ENCODE measurements at regions not wholly inside any gene's neighbourhood (a gene's known extent, or its start where the extent isn't known, plus 50 kb on each side); places are given as distances from the start of the nearest gene placed in this dataset.
"Not testable (repeated sequence)": the region's sequence is repeated elsewhere in the genome, so short reads cannot be mapped to it uniquely, and the experiment has no call there.

DNA sequence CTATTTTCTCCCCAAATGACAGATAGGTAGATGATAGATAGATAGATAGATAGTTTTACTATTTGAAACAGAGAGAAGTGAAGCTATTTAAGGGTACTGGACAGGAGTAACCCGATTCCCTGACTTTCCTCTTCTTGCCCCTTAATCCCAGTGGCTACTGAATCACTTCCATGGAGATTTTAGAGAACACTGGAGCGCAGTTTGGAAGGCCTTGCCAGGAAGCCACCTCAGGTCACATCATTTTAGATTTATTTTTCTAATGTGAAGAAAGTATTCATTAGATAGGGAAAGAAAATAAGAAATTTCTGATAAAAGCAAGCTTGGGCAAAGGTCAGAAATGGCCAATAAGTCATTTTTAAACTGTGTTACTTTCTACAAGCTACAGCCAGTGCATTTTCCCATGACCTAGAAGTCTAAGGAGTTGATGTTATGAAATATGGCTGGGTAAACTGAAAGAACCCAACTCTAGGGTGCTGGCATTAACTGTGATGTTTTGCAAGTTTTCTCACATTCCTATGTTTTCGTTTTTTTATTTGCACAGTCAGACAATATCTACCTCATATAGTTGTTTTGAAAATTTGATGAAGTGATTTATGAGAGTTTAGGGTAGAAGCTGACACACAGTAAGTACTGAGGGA lies 544.7 kb upstream of the PTGER4 start:
- DNase-seq (ENCODE audit: low spot score): no peak

GRCh38 chr5:40124367-40124766 lies 555.3 kb upstream of the PTGER4 start:
- no peak for DNase-seq (ENCODE audit: low spot score)

DNA sequence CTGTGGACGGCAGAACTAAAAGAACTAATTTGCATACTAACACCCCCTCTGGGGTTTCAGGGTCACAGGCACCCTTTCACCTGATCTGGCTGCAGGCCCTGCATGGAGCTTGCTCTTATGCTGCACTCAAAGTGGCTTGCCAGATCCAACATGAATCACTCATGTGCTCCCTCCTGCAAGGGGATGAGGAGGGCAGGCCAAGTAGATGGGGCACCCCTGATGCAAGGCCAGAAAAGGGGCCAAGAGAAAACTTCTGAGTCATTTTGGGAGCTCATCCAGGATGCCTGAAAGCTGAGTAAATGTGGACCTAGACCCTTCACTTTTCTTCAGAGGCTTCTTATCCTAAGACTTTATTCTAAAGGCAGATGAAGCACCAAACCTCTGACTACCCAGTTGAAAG lies 558.5 kb upstream of the PTGER4 start:
- DNase-seq (ENCODE audit: low spot score): no peak

GRCh38 chr5:40112875-40113274 lies 566.8 kb upstream of the PTGER4 start:
- DNase-seq (ENCODE audit: low spot score): no peak

DNA sequence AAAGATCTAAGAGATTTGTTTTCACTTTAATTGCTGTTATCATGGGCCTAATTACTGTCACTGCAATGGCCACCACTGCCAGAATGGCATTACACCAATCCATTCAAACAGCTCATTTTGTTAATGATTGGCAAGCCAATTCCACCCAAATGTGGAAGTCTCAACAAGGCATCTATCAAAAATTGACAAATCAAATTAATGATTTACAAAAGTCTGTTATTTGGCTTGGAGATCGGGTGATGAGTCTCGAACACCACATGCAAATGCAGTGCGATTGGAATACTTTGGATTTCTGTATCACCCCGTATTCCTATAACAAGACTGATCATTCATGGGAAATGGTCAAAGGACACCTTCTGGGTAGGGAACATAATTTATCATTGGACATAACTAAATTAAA lies 568.7 kb upstream of the PTGER4 start:
- not testable (repeated sequence) for DNase-seq (ENCODE audit: low spot score)

DNA sequence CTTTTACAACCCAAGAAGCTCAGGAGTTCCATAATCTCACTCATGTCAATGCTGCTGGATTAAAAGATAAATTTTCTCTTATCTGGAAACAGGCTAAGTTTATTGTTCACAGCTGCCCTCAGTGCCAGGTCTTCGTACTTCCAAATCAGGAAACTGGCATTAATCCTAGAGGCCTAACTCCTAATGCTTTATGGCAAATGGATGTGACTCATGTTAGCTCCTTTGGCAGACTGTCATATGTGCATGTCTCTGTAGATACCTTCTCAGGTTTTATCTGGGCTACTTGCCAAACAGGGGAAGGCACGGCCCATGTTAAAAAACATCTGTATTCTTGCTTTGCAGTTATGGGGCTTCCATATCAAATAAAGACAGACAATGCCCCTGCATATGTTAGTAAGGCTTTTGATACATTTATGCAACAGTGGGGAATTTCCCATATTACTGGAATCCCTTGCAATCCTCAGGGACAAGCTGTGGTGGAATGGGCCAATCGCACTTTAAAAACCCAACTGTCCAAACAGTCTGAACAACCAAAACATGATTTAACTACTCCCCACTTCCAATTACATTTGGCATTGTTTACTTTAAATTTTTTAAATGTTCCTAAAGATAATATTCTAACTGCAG lies 570.8 kb upstream of the PTGER4 start:
- DNase-seq (ENCODE audit: low spot score): not testable (repeated sequence)

- not testable (repeated sequence) for DNase-seq (ENCODE audit: low spot score)
These were observed 571.9 kb upstream of the PTGER4 start for GRCh38 chr5:40107786-40108185.

- DNase-seq (ENCODE audit: low spot score): no peak
These were observed 572.9 kb upstream of the PTGER4 start for GRCh38 chr5:40106847-40107246.

DNA sequence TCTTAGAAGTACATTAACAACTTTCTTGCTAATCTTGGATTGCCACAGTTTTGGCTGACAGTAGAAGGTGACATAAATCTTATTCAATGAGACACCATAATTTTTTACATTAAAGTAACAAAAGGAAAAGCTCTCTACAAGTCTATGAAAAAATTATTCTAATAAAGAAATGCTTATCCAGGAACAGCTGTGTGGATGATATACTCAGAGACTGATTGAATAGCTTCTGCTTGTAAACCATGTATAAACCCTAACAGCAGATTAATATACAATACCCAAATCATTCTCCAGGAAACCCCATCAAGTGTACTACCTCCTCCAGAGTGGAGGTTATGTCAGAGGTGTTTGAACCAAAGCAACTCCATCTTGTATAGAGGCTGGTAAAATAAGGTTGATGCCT lies 581.4 kb upstream of the PTGER4 start:
- DNase-seq (ENCODE audit: low spot score): no peak

GRCh38 chr5:40093550-40093949 lies 586.2 kb upstream of the PTGER4 start:
- no peak for DNase-seq (ENCODE audit: low spot score)

DNA sequence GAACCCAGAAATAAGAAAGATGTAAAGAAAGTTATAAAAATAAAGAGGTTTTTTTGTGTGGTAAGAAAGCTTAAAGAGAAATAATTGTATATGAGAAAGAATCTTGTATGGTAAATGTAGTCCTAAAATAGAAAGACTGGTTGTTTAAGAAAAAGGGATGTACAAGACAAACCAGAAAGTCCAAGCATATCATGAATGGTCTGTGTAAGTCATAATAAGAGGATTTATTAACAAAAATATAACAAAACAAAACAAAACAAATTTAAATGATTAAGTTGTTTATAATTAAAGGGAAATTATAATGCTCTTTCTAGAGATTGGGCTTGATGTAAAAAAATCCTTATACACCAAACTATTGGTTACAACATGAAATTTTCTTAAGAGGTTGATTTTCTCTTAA lies 590.4 kb upstream of the PTGER4 start:
- no peak for DNase-seq (ENCODE audit: low spot score)

- DNase-seq (ENCODE audit: low spot score): no peak
These were observed 595.1 kb upstream of the PTGER4 start for GRCh38 chr5:40084614-40085013.

- no peak for DNase-seq (ENCODE audit: low spot score)
These were observed 597.4 kb upstream of the PTGER4 start for GRCh38 chr5:40082313-40082712.

DNA sequence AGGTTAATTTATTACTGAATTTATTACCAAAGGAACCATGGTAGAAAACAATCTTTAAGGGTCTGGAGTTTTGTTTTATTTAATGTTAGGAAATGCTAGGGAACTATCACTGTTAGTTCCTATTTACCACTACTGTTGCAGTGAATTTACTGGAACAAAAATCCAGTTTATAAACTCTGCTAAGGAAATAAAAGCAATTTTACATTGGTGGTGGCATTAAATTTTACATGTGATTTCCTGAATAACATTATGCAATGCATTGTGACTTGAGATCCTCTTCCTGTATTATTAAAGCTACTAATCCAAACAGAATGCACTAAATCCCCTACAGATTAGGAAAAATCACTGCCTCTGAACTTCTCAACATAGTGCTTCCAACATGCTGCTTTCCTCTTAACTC lies 599.5 kb upstream of the PTGER4 start:
- DNase-seq (ENCODE audit: low spot score): no peak

- DNase-seq (ENCODE audit: low spot score): no peak
These were observed 600.7 kb upstream of the PTGER4 start for GRCh38 chr5:40078898-40079575.

DNA sequence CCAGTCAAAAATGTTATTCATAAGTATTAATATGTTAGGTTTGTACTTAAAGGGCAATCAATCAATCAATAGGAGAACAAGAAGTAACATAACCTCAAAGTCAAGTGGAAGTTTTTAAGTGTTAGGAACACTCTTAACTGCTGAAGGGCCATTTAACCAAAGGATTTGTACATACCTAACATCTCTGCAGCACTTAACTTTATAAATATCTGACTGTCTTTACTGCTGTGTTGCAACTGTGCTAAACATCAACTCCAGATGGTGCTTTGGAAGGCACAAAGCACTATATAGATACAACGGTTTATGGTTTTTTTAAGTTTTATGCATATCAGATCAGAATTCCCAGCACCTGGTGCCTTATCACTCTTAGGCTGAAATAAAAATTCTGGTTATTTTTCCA lies 604.9 kb upstream of the PTGER4 start:
- DNase-seq (ENCODE audit: low spot score): no peak

DNA sequence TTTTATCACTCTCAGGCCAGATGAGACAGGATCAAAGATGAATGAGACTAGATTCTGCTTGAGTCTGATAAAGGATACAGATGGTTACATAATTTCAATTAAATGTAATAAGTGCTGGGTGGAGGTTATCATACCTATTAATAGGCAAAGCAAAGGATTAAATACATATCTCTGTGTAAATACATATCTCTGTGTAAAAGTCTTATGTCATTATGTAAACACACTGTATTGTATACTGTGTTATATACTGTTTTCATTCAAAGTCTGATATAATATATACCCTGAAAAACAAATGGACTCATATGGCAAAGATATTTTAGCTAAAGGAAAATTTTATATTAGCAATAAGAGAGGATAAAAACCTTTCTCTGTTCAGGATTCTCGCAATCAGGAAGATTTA lies 605.8 kb upstream of the PTGER4 start:
- DNase-seq (ENCODE audit: low spot score): no peak

- no peak for DNase-seq (ENCODE audit: low spot score)
These were observed 607.8 kb upstream of the PTGER4 start for GRCh38 chr5:40071870-40072269.

DNA sequence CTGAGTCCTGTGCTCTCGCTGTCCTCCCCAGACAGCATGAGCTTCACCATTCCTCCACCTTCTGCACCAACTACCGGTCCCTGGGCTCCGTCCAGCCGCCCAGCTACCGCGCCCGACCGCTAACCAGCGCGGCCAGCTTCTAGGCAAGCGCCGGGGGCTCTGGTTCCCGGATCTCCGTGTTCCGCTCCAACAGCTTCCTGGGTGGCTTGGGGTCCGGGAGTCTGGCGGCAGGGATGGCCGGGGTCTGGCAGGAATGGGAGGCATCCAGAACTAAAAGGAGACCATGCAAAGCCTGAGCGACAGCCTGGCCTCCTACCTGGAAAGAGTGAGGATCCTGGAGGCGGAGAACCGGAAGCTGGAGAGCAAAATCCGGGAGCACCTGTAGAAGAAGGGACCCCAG lies 613.1 kb upstream of the PTGER4 start:
- no peak for DNase-seq (ENCODE audit: low spot score)

- no peak for DNase-seq (ENCODE audit: low spot score)
These were observed 626.9 kb upstream of the PTGER4 start for GRCh38 chr5:40052808-40053207.

DNA sequence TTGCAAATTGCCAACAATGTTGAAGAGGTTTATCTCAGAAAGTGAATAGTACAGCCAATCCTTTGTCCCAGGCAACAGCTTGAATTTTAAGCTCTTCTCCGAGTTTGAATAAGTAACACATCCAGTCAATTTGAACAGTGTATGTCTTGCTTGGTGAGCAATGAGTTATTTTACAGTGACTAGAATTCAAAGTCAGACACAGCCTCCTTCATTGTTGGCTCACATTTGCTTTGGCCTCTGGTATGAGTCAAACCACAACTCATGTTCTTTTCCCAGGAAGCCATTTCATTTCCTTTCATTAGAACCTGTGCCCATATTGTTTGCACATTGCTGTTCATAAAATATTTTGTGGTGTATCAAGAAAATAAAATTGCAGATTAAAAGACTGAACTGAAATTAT lies 622.0 kb upstream of the DAB2 start:
- no peak for DNase-seq (ENCODE audit: low spot score)

GRCh38 chr5:40045429-40045828 lies 620.6 kb upstream of the DAB2 start:
- DNase-seq (ENCODE audit: low spot score): no peak

- DNase-seq (ENCODE audit: low spot score): no peak
These were observed 619.1 kb upstream of the DAB2 start for GRCh38 chr5:40043916-40044315.

DNA sequence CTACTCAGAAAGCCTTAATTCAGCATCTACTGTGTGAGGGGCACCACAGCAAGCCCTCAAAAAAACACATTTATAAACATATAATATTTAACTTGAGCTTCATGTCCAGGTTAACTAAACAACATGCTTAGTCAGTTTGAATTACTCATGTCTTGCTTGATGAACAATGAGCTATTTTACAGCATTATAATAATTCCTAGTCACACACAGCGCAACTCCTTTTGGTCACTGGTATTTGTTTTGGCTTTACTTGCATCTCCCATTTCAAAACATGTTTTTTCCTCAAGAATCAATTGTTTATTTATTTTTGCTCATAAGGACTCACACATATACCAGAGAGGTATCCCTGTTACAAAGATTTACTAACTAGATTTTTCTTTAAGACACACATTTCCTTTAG lies 616.7 kb upstream of the DAB2 start:
- no peak for DNase-seq (ENCODE audit: low spot score)

Measured in hematopoietic multipotent progenitor cell treated with erythropoietin and hydrocortisone succinate and interleukin-3 and kit ligand, for 17 days (in vitro differentiated cells).